ENCODE measurements at regions not wholly inside any gene's neighbourhood (a gene's known extent, or its start where the extent isn't known, plus 50 kb on each side); places are given as distances from the start of the nearest gene placed in this dataset.

GRCh38 chr3:166104938-166105337, 267.7 kb upstream of the BCHE start:
- TF ChIP-seq POLR2A (IDR thresholded peaks at IDR 0.05) = no peak
- TF ChIP-seq CTCF (IDR thresholded peaks at IDR 0.05 in 4 of 5, conservative IDR thresholded peaks at IDR 0.05 in 1 of 5) = no peak

All from gastrocnemius medialis (tissue), 4 donors.